LNCAP (cell line): ENCODE measurements at regions not wholly inside any gene's neighbourhood (a gene's known extent, or its start where the extent isn't known, plus 50 kb on each side); places are given as distances from the start of the nearest gene placed in this dataset.

Experiments
- TF ChIP-seq, protein P1 (sequence below): fragments of 450-650 bp; IDR thresholded peaks from 2 replicates; pipeline ENCODE4 v1.5.1; 2017; ENCODE audit warnings: mild to moderate bottlenecking

DNA sequence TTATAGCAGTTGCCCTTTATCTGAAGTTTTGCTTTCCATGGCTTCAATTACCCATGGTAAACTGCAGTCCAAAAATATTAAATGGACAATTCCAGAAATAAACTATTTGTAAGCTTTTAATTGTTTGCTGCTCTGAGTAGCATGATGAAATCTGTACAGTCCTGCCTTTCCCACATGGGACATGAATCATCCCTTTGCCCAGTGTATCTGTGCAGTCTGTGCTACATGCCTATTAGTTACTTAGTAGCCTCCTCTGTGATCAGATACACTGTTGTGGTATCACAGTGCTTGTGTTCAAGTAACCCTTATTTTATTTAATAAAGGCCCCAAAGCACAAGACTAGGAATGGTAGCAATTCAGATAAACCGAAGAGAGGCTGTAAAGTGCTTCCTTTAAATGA lies 810.6 kb upstream of the PIK3C3 start:
- TF ChIP-seq, protein P1, sequence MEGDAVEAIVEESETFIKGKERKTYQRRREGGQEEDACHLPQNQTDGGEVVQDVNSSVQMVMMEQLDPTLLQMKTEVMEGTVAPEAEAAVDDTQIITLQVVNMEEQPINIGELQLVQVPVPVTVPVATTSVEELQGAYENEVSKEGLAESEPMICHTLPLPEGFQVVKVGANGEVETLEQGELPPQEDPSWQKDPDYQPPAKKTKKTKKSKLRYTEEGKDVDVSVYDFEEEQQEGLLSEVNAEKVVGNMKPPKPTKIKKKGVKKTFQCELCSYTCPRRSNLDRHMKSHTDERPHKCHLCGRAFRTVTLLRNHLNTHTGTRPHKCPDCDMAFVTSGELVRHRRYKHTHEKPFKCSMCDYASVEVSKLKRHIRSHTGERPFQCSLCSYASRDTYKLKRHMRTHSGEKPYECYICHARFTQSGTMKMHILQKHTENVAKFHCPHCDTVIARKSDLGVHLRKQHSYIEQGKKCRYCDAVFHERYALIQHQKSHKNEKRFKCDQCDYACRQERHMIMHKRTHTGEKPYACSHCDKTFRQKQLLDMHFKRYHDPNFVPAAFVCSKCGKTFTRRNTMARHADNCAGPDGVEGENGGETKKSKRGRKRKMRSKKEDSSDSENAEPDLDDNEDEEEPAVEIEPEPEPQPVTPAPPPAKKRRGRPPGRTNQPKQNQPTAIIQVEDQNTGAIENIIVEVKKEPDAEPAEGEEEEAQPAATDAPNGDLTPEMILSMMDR, result no peak

DNA sequence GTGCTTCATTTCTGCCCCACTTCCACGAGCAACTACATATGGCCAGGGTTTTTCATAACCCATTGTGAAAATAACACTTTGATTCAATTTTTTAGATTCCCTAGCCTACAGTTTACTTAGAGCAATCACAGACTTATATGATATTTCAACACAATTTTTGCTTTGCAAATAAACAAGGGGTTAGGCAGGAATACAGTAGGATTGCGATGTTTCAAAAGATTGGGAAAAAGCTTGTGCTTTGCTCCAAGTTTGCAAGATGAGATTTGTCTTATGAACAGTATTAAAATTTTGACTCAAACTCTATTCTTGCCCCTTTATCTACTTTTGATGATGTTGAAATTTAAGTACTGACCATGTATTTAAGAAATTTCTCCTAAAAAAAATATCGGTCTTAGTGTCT lies 814.5 kb upstream of the PIK3C3 start:
- TF ChIP-seq, protein P1, result no peak

DNA sequence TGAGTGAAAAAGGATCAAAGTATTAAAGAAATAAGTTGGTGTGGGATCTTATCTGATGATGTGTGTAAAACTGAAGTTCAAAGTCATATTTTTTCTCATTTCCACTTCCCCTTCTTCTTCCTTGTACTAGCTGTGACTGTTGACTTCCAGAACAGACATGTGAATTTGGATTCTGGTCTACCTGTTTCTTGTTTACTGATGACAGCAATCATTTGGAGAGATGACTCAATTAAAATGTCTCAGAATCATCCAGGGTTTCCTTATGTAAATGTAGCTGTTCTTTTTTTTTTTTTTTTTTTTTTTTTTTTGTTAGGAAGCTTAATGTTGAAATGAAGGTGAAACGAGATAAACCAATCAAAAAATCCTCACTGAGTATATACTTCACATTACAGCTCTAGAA lies 819.9 kb upstream of the PIK3C3 start:
- TF ChIP-seq, protein P1, result no peak

DNA sequence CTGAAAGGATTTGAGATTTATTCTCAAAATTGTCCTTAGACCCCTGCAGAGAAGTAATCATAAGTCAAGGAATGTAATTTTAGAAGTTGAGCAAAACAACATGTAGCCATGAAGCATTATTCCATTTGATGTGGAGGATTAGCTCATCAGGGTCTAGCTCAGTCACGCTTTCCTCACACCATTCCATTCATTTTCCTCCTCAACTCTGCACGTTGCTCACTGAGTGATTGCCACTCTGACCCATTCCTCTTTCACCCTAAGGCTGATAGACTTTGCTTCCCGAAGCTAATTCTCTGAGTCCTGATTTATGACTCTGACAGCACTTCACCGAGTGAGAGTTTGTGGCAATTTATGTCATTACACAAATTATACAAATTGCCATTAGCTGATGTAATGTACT lies 820.6 kb upstream of the PIK3C3 start:
- TF ChIP-seq, protein P1, result no peak

DNA sequence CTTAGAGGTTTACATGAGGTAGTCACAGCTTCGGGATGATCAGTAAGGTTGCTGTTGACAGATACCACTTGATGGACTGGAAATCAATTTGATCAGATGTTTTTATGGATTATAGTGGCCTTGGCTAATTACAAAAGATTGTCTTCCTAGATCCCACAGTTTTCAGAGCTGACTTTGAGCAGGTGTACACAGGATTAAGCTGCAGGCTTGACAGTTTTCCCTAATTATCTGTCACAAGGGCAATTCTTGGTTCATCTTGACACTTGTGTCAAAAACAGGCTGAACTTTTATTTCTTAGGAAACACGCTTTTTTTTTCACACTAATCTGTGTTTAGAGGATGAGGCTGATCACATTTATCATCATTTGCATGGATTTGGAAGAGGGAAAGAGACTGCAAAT lies 824.0 kb upstream of the PIK3C3 start:
- TF ChIP-seq, protein P1, result no peak

DNA sequence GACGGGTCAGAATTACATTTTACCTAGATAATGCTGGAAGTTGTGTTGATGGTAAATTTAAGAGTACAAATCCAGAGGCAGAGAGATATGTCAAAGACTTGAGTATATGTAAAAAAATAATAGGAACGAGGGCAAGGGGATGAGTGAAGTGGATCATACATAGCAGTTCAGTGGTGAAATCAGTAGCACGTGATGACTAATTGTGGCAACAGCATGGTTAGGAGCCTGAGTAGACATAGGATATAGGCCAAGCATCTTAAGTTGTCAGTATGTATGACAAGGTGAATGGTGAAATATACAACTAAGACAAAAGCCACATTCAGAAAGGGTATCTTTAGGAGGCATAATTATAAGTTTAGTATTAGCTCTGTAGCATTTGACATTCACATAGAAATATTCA lies 826.5 kb upstream of the PIK3C3 start:
- TF ChIP-seq, protein P1, result no peak

DNA sequence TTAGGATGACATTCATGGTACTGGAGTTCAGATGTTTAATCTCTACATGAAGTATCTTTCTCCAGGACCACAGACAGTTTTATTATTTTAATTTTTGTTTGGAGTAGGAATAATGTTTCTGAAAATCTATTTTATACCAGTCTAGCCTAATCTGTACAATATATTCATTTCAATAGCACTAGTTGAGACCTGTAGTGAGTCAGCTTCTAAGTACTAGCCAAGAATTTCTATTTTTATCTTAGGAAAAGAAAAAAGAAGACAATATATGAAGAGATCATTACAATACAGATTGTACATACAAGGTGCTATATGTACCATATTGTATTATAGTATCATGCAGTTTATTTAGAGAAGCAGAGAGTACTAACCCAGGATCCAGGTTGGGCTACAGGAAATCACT lies 826.9 kb upstream of the PIK3C3 start:
- TF ChIP-seq, protein P1, result no peak

DNA sequence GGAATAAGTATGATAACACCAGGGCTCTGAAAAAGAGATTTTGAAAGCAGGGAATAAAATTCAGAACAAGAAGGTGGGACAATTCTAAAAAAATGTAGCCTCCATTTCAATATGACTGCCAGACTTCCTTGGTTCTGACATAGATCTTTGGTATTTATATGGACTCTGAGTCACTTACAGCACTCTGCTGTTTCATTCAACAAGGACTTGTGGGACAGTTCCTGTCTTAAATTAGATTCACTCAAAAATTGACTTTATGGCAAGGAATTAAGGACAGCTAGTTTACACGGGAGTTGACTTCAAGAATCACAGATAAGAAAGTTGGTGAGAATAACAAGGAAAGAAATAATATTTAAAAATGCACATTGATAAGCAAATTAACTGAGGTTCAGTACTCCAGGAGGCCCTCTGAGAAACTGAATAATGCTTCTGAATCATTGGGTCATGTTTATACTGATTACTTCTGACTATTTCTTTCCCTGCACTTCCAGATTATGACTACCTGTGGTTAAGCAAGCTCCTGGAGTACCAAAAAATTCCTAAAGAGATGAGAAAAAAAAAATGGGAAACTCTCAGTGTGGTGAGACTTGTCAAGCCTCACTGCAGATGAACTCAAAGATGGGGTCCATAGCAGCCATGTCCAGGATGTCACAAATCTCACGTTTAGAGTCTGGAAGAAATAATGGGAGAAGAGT lies 828.3 kb upstream of the PIK3C3 start:
- TF ChIP-seq, protein P1, result no peak
